HCT116 (cell line): ENCODE measurements at regions not wholly inside any gene's neighbourhood (a gene's known extent, or its start where the extent isn't known, plus 50 kb on each side); places are given as distances from the start of the nearest gene placed in this dataset.

Experiments
- ATAC-seq: fragments of 200-7000 bp; cut with Tn5 transposase; 2 replicates; pipeline ENCODE4 v1.9.1; 2020; ENCODE audit warnings: mild to moderate bottlenecking, moderate library complexity
- BruUV-seq: library from RNA; stranded (reverse); fragments of 400-500 nt; replicated peaks from 2 replicates; lab custom pipeline; 2021; lab: Mats Ljungman, UMichigan
- CTCF ChIA-PET: fragments of 300-600 bp; sonication (Branson Sonifier 250); formaldehyde crosslinking; loops from one replicate; lab custom pipeline; 2021; ENCODE audit warnings: antibody characterized with exemption; lab: Charles Lee
- POLR2A ChIA-PET: fragments of 300-600, 350-600 bp; sonication (Branson Sonifier 250); formaldehyde crosslinking; loops from one replicate; lab custom pipeline; 2021; ENCODE audit warnings: antibody characterized with exemption; lab: Charles Lee
- RAD21 ChIA-PET, 2 experiments: fragments of 300-600 bp; sonication (Branson Sonifier 250); formaldehyde crosslinking; loops; one replicate each; lab custom pipeline; 2023; ENCODE audit warnings: low total read pairs in 2 of 2; ENCODE audit not compliant: uncharacterized antibody in 2 of 2, unreplicated experiment in 2 of 2, low non-redundant PET in 1 of 2; lab: Charles Lee
- DNase-seq: peaks from one replicate; pipeline ENCODE4 v3.0.0-alpha.2; 2010; ENCODE audit warnings: low read depth, low spot score
- H2AFZ ChIP-seq: fragments of 200-600 bp; shearing (Covaris generic), sonication (generic); 2 replicates; pipeline ENCODE4 v1.6.1; 2017; ENCODE audit warnings: low read depth, mixed run types, mixed read lengths, antibody characterized with exemption, low read length; ENCODE audit not compliant: poor library complexity, severe bottlenecking
- H3K27ac ChIP-seq: 2 replicates; pipeline ENCODE4 v1.5.1; 2012; ENCODE audit warnings: low read depth, low read length
- H3K27me3 ChIP-seq: fragments of 200-600 bp; sonication (generic); 2 replicates; pipeline ENCODE4 v1.6.1; 2016; ENCODE audit warnings: mixed run types, low read length, mixed read lengths; ENCODE audit not compliant: insufficient read depth
- H3K36me3 ChIP-seq, 2 experiments: fragments of 200-500 bp in 1 of 2; fragments of 200-600 bp in 1 of 2; sonication (Bioruptor generic) in 1 of 2; sonication (generic) in 1 of 2; 2 replicates each; pipeline versions ENCODE4 v1.5.1 to v1.6.1; 2014 to 2016; ENCODE audit warnings: low read length in 2 of 2, inconsistent platforms in 1 of 2, mixed read lengths in 1 of 2, mixed run types in 1 of 2; ENCODE audit not compliant: insufficient read depth in 2 of 2, control insufficient read depth in 1 of 2
- H3K4me1 ChIP-seq, 2 experiments: fragments of 200-600 bp in 1 of 2; sonication (generic) in 1 of 2; 2 replicates each; pipeline versions ENCODE4 v1.5.1 to v1.6.1; 2012 to 2017; ENCODE audit warnings: low read length in 2 of 2, inconsistent platforms in 1 of 2, mild to moderate bottlenecking in 1 of 2, mixed read lengths in 1 of 2, mixed run types in 1 of 2, moderate library complexity in 1 of 2; ENCODE audit not compliant: insufficient read depth in 2 of 2, control insufficient read depth in 1 of 2
- H3K4me2 ChIP-seq: fragments of 200-600 bp; sonication (generic); 2 replicates; pipeline ENCODE4 v1.6.1; 2017; ENCODE audit warnings: mixed run types, low read length, mixed read lengths
- H3K4me3 ChIP-seq, 2 experiments: fragments of 200-600 bp in 1 of 2; sonication (generic) in 1 of 2; replicated peaks in 1 of 2; 2 replicates each; pipeline ENCODE4 v1.5.1; 2011 to 2016; ENCODE audit warnings: low read length in 2 of 2, control low read depth in 1 of 2, low read depth in 1 of 2, mild to moderate bottlenecking in 1 of 2, mixed read lengths in 1 of 2, mixed run types in 1 of 2
- H3K79me2 ChIP-seq: fragments of 200-600 bp; sonication (generic); 2 replicates; pipeline ENCODE4 v1.6.1; 2017; ENCODE audit warnings: mild to moderate bottlenecking, mixed run types, low read length, moderate library complexity, mixed read lengths; ENCODE audit not compliant: insufficient read depth
- H3K9ac ChIP-seq: fragments of 200-600 bp; sonication (generic); 2 replicates; pipeline ENCODE4 v1.6.1; 2016; ENCODE audit warnings: low read length, mixed read lengths
- H3K9me2 ChIP-seq: fragments of 200-600 bp; sonication (generic), shearing (Covaris generic); 2 replicates; pipeline ENCODE4 v1.6.1; 2017; ENCODE audit warnings: mixed run types, mild to moderate bottlenecking, moderate library complexity; ENCODE audit not compliant: insufficient read depth
- H3K9me3 ChIP-seq, 2 experiments: fragments of 200-500 bp in 1 of 2; fragments of 200-600 bp in 1 of 2; sonication (Bioruptor generic) in 1 of 2; sonication (generic) in 1 of 2; 2 replicates each; pipeline ENCODE4 v1.6.1; 2014 to 2017; ENCODE audit warnings: low read length in 2 of 2, mixed read lengths in 2 of 2, inconsistent platforms in 1 of 2, low read depth in 1 of 2, mild to moderate bottlenecking in 1 of 2, mixed run types in 1 of 2, moderate library complexity in 1 of 2; ENCODE audit not compliant: control insufficient read depth in 1 of 2, insufficient read depth in 1 of 2
- H4K20me1 ChIP-seq: fragments of 200-600 bp; sonication (generic), shearing (Covaris generic); 2 replicates; pipeline ENCODE4 v1.6.1; 2017; ENCODE audit warnings: mixed run types, mild to moderate bottlenecking, moderate library complexity; ENCODE audit not compliant: insufficient read depth
- CEBPB ChIP-seq: IDR thresholded peaks from 2 replicates; pipeline ENCODE4 v1.6.1; 2012; ENCODE audit warnings: low read depth
- EZH2phosphoT487 ChIP-seq: fragments of 200-600 bp; IDR thresholded peaks from 2 replicates; pipeline ENCODE4 v1.6.1; 2018; ENCODE audit warnings: antibody characterized with exemption, borderline replicate concordance
- FOSL1 ChIP-seq: IDR thresholded peaks from 2 replicates; pipeline ENCODE4 v1.6.1; 2012; ENCODE audit warnings: low read depth
- JUND ChIP-seq: IDR thresholded peaks from 2 replicates; pipeline ENCODE4 v1.6.1; 2012
- POLR2AphosphoS5 ChIP-seq: IDR thresholded peaks from 2 replicates; pipeline ENCODE4 v1.6.1; 2011; ENCODE audit warnings: mild to moderate bottlenecking, low read depth, low read length, moderate library complexity
- SP1 ChIP-seq: IDR thresholded peaks from 2 replicates; pipeline ENCODE4 v1.6.1; 2012; ENCODE audit warnings: low read depth
- SRF ChIP-seq: IDR thresholded peaks from 2 replicates; pipeline ENCODE4 v1.6.1; 2012; ENCODE audit warnings: low read depth
- intact Hi-C: fragments of 100-400 bp; cut with micrococcal nuclease; formaldehyde crosslinking; loops from 2 replicates; pipeline ENCODE4 v1.10.0; 2022
- TF ChIP-seq, protein P1 (sequence below), 3 experiments: fragments of 200-600 bp in 1 of 3; sonication (generic) in 1 of 3; IDR thresholded peaks in 2 of 3; conservative IDR thresholded peaks in 1 of 3; 2 replicates each; pipeline ENCODE4 v1.5.1; 2012 to 2017; ENCODE audit warnings: low read depth in 2 of 3, low read length in 2 of 3, antibody characterized with exemption in 1 of 3, borderline replicate concordance in 1 of 3, control low read depth in 1 of 3, mild to moderate bottlenecking in 1 of 3, mixed read lengths in 1 of 3, mixed run types in 1 of 3, moderate library complexity in 1 of 3; ENCODE audit not compliant: insufficient read depth in 1 of 3
- TF ChIP-seq, protein P2 (sequence below): IDR thresholded peaks from 2 replicates; pipeline ENCODE4 v1.6.1; 2012
- TF ChIP-seq, protein P3 (sequence below): IDR thresholded peaks from 2 replicates; pipeline ENCODE4 v1.6.1; 2011; ENCODE audit warnings: mild to moderate bottlenecking, low read length, moderate library complexity; ENCODE audit not compliant: insufficient replicate concordance; ENCODE audit errors: extremely low read depth

DNA sequence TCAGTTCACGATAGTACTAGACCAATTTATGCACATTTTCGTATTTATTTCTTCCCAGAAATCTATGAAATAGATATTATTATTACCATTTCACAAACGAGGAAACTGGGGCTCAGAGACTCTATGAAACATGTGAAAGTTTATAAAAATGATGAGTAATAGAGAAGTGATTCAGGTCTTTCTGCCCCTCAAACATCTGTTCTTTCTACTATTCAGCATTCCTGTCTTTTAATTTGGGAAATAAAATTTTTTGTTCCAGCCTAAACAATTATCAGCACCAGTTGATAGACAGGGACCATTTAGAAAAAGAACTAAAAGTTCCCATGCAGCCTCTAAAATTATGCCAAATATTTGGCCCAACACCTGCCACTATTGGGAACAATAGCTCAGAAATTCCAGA lies 585.1 kb downstream of the PTPRC start:
- H3K4me1 ChIP-seq = no peaks in the 10 kb centered on the region
- H3K4me2 ChIP-seq = no peak overlapping the region
- no peak overlapping the region for H2AFZ ChIP-seq
- no peaks in the 10 kb centered on the region for H3K79me2 ChIP-seq
- H3K27me3 ChIP-seq = no peaks in the 10 kb centered on the region
- no TSS peak for BruUV-seq
- ChIA-PET CTCF (no interaction called here), POLR2A (no interaction called here), RAD21 (no interaction called here)
- H3K9me2 ChIP-seq = no peaks in the 10 kb centered on the region
- no peaks in the 10 kb centered on the region for H3K9me3 ChIP-seq
- H3K27ac ChIP-seq = no peak overlapping the region
- H4K20me1 ChIP-seq = no peaks in the 10 kb centered on the region
- no peaks in the 10 kb centered on the region for H3K36me3 ChIP-seq
- H3K9ac ChIP-seq = no peak overlapping the region
- DNase-seq (no peak), ATAC-seq (no peak)
- TF ChIP-seq, protein P1, sequence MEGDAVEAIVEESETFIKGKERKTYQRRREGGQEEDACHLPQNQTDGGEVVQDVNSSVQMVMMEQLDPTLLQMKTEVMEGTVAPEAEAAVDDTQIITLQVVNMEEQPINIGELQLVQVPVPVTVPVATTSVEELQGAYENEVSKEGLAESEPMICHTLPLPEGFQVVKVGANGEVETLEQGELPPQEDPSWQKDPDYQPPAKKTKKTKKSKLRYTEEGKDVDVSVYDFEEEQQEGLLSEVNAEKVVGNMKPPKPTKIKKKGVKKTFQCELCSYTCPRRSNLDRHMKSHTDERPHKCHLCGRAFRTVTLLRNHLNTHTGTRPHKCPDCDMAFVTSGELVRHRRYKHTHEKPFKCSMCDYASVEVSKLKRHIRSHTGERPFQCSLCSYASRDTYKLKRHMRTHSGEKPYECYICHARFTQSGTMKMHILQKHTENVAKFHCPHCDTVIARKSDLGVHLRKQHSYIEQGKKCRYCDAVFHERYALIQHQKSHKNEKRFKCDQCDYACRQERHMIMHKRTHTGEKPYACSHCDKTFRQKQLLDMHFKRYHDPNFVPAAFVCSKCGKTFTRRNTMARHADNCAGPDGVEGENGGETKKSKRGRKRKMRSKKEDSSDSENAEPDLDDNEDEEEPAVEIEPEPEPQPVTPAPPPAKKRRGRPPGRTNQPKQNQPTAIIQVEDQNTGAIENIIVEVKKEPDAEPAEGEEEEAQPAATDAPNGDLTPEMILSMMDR (IDR thresholded peaks at IDR 0.05 in 2 of 3, conservative IDR thresholded peaks at IDR 0.05 in 1 of 3; ENCODE audit: borderline replicate concordance in 1 of 3, insufficient read depth in 1 of 3, low read depth in 2 of 3, low read length in 2 of 3) = no peak
- TF ChIP-seq SRF = no peak
- no peak for TF ChIP-seq SP1
- TF ChIP-seq EZH2phosphoT487 = no peak
- no peak overlapping the region for H3K4me3 ChIP-seq
- intact Hi-C loops = no loop called here

DNA sequence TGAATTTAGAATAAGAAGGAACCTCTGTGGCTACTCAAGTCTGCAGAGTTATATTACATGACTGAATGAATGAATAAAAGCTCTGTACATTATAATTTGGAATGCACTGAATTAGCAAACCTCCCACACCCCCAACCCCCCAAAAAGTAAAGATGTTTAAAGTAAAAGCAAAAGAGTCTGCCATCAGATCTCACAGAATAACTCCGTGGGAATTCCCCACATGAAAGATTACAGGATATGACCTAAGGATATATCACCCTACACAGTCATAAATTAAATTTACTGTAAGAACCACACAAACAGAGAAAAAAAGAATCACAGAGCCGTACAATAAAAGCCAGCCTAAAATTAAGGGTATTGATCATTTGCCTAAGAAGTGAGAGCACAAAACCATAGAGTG lies 587.3 kb downstream of the PTPRC start:
- Histone ChIP-seq H3K27ac (no peak overlapping the region), H3K4me2 (no peak overlapping the region)
- ATAC-seq = no peak

More for the DNA sequence above, 587.3 kb downstream of the PTPRC start:
- Histone ChIP-seq H3K9me2 (no peaks in the 10 kb centered on the region), H3K36me3 (no peaks in the 10 kb centered on the region), H3K79me2 (no peaks in the 10 kb centered on the region), H3K4me1 (no peaks in the 10 kb centered on the region), H3K9ac (no peak overlapping the region), H3K27me3 (no peaks in the 10 kb centered on the region), H3K4me3 (no peak overlapping the region), H4K20me1 (no peaks in the 10 kb centered on the region), H3K9me3 (no peaks in the 10 kb centered on the region), H2AFZ (no peak overlapping the region)
- ChIA-PET CTCF (no interaction called here), POLR2A (no interaction called here), RAD21 (no interaction called here)
- TF ChIP-seq SP1 (no peak), CEBPB (no peak), POLR2AphosphoS5 (no peak), JUND (no peak), FOSL1 (no peak)
- TF ChIP-seq, protein P2, sequence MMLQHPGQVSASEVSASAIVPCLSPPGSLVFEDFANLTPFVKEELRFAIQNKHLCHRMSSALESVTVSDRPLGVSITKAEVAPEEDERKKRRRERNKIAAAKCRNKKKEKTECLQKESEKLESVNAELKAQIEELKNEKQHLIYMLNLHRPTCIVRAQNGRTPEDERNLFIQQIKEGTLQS = no peak
- TF ChIP-seq, protein P3, sequence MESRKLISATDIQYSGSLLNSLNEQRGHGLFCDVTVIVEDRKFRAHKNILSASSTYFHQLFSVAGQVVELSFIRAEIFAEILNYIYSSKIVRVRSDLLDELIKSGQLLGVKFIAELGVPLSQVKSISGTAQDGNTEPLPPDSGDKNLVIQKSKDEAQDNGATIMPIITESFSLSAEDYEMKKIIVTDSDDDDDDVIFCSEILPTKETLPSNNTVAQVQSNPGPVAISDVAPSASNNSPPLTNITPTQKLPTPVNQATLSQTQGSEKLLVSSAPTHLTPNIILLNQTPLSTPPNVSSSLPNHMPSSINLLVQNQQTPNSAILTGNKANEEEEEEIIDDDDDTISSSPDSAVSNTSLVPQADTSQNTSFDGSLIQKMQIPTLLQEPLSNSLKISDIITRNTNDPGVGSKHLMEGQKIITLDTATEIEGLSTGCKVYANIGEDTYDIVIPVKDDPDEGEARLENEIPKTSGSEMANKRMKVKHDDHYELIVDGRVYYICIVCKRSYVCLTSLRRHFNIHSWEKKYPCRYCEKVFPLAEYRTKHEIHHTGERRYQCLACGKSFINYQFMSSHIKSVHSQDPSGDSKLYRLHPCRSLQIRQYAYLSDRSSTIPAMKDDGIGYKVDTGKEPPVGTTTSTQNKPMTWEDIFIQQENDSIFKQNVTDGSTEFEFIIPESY = no peak
- BruUV-seq = no TSS peak
- intact Hi-C loops = no loop called here
- DNase-seq = no peak
